SK-N-SH (cell line): ENCODE measurements at regions not wholly inside any gene's neighbourhood (a gene's known extent, or its start where the extent isn't known, plus 50 kb on each side); places are given as distances from the start of the nearest gene placed in this dataset.

Source experiments
- REST ChIP-seq: IDR thresholded peaks from 2 replicates; pipeline ENCODE4 v1.6.1; 2012; ENCODE audit warnings: mild to moderate bottlenecking, low read depth, low read length, moderate library complexity
- ZBTB33 ChIP-seq: IDR thresholded peaks from 2 replicates; pipeline ENCODE4 v1.4.0; 2012; ENCODE audit warnings: low read depth, borderline replicate concordance

GRCh38 chr12:18888047-18888446 is 150.1 kb downstream of the CAPZA3 start:
- no peak for TF ChIP-seq ZBTB33
- TF ChIP-seq REST: no peak
